SK-N-SH (cell line): ENCODE measurements at regions not wholly inside any gene's neighbourhood (a gene's known extent, or its start where the extent isn't known, plus 50 kb on each side); places are given as distances from the start of the nearest gene placed in this dataset.

Experiments used
- CTCF ChIA-PET: fragments of 300-600, 350-600 bp; formaldehyde crosslinking; extraction: SDS; loops from one replicate; lab custom pipeline; 2021; lab: Yijun Ruan, JAX
- POLR2A ChIA-PET: fragments of 350-600 bp; sonication (Branson Sonifier 250); formaldehyde crosslinking; extraction: SDS; loops from one replicate; lab custom pipeline; 2020; ENCODE audit warnings: antibody characterized with exemption, inconsistent platforms; lab: Yijun Ruan, JAX
- DNase-seq: peaks from one replicate; pipeline ENCODE4 v3.0.0; 2012
- H2AFZ ChIP-seq: fragments of 200-600 bp; sonication (generic); 2 replicates; pipeline ENCODE4 v1.8.1; 2016; ENCODE audit warnings: antibody characterized with exemption, mild to moderate bottlenecking, low read depth
- H3F3A ChIP-seq: fragments of 200-600 bp; sonication (generic); replicated peaks from 2 replicates; pipeline ENCODE3; 2016; ENCODE audit warnings: antibody characterized with exemption, mild to moderate bottlenecking; ENCODE audit not compliant: insufficient read depth
- H3K27ac ChIP-seq, 2 experiments: fragments of 200-500 bp in 1 of 2; fragments of 200-600 bp in 1 of 2; sonication (Bioruptor generic) in 1 of 2; sonication (generic), shearing (Covaris generic) in 1 of 2; 2 replicates each; pipeline versions ENCODE4 v1.5.1 to v1.6.1; 2014 to 2016; ENCODE audit warnings: low read depth in 2 of 2, inconsistent platforms in 1 of 2, low read length in 1 of 2, mild to moderate bottlenecking in 1 of 2, mixed read lengths in 1 of 2
- H3K27me3 ChIP-seq: fragments of 200-600 bp; sonication (generic), shearing (Covaris generic); 2 replicates; pipeline ENCODE4 v1.6.1; 2016; ENCODE audit warnings: mixed run types; ENCODE audit not compliant: insufficient read depth
- H3K36me3 ChIP-seq, 2 experiments: fragments of 200-500 bp in 1 of 2; fragments of 200-600 bp in 1 of 2; sonication (Bioruptor generic) in 1 of 2; sonication (generic) in 1 of 2; replicated peaks in 1 of 2; 2 replicates each; pipeline versions ENCODE3 to v1.5.1; 2014 to 2016; ENCODE audit warnings: low read length in 1 of 2, mild to moderate bottlenecking in 1 of 2; ENCODE audit not compliant: insufficient read depth in 2 of 2, control insufficient read depth in 1 of 2
- H3K4me1 ChIP-seq, 2 experiments: fragments of 200-500 bp in 1 of 2; fragments of 200-600 bp in 1 of 2; sonication (Bioruptor generic) in 1 of 2; sonication (generic), shearing (Covaris generic) in 1 of 2; 2 replicates each; pipeline versions ENCODE4 v1.5.1 to v1.6.1; 2014 to 2016; ENCODE audit warnings: low read depth in 1 of 2, low read length in 1 of 2, mixed run types in 1 of 2; ENCODE audit not compliant: insufficient read depth in 2 of 2, control insufficient read depth in 1 of 2
- H3K4me2 ChIP-seq: fragments of 200-600 bp; sonication (generic), shearing (Covaris generic); 2 replicates; pipeline ENCODE4 v1.6.1; 2017; ENCODE audit warnings: mixed run types
- H3K4me3 ChIP-seq, 2 experiments: fragments of 200-500 bp in 1 of 2; fragments of 200-600 bp in 1 of 2; sonication (Bioruptor generic) in 1 of 2; sonication (generic), shearing (Covaris generic) in 1 of 2; 2 replicates each; pipeline versions ENCODE4 v1.5.1 to v1.8.1; 2014 to 2016; ENCODE audit warnings: low read depth in 2 of 2, inconsistent platforms in 1 of 2, low read length in 1 of 2, mild to moderate bottlenecking in 1 of 2, mixed read lengths in 1 of 2, moderate library complexity in 1 of 2
- H3K79me2 ChIP-seq: fragments of 200-600 bp; sonication (generic); 2 replicates; pipeline ENCODE4 v1.8.1; 2017; ENCODE audit warnings: mild to moderate bottlenecking; ENCODE audit not compliant: insufficient read depth
- H3K9ac ChIP-seq: fragments of 200-600 bp; sonication (generic); 2 replicates; pipeline ENCODE4 v1.6.1; 2017; ENCODE audit warnings: mixed run types
- H3K9me2 ChIP-seq: fragments of 200-600 bp; sonication (generic); 2 replicates; pipeline ENCODE4 v1.6.1; 2017; ENCODE audit warnings: mixed run types
- H3K9me3 ChIP-seq: fragments of 200-600 bp; sonication (generic); 2 replicates; pipeline ENCODE4 v1.6.1; 2017; ENCODE audit warnings: mixed run types, mild to moderate bottlenecking, moderate library complexity
- H4K20me1 ChIP-seq: fragments of 200-600 bp; sonication (generic); 2 replicates; pipeline ENCODE4 v1.6.1; 2017; ENCODE audit warnings: mild to moderate bottlenecking, mixed run types; ENCODE audit not compliant: insufficient read depth
- CTCF ChIP-seq: fragments of 200-600 bp; sonication (generic); IDR thresholded peaks from 2 replicates; pipeline ENCODE4 v1.6.1; 2017; ENCODE audit warnings: antibody characterized with exemption, mild to moderate bottlenecking, moderate library complexity
- MXI1 ChIP-seq: IDR thresholded peaks from 2 replicates; pipeline ENCODE4 v1.6.1; 2012; ENCODE audit warnings: mild to moderate bottlenecking, low read depth, low read length, improper control_type of control experiment
- NFIC ChIP-seq: IDR thresholded peaks from 2 replicates; pipeline ENCODE4 v1.4.0; 2012; ENCODE audit warnings: borderline replicate concordance
- RAD21 ChIP-seq: IDR thresholded peaks from 2 replicates; pipeline ENCODE4 v1.6.1; 2012; ENCODE audit warnings: mild to moderate bottlenecking, low read length
- TEAD4 ChIP-seq: IDR thresholded peaks from 2 replicates; pipeline ENCODE4 v1.4.0; 2012; ENCODE audit warnings: mild to moderate bottlenecking, borderline replicate concordance; ENCODE audit not compliant: insufficient read depth
- USF1 ChIP-seq: IDR thresholded peaks from 2 replicates; pipeline ENCODE4 v1.4.0; 2012; ENCODE audit warnings: low read depth, borderline replicate concordance
- YY1 ChIP-seq: IDR thresholded peaks from 2 replicates; pipeline ENCODE4 v1.4.0; 2012; ENCODE audit warnings: low read depth, mild to moderate bottlenecking
- WGBS: methylation state at CpG from one replicate; pipeline ENCODE4 v1.1.6; 2017; ENCODE audit warnings: low lambda C conversion rate; 5-methylcytosine and 5-hydroxymethylcytosine counted together

GRCh38 chr10:71912431-71912830, 51.8 kb upstream of the CHST3 start:
- POLR2A ChIA-PET, result no interaction called here

GRCh38 chr10:71911296-71911953, 52.8 kb upstream of the CHST3 start:
- ChIA-PET CTCF (interaction anchor here (0.8 to 1.1 kb wide), 2 partner anchors 44 to 146 kb away, joined by 3 read pairs; no protein-coding TSS in a partner anchor), POLR2A (no interaction called here)
- Histone ChIP-seq H3K9me2 (no peaks in the 10 kb centered on the region), H3K79me2 (no peaks in the 10 kb centered on the region), H3K4me1 (no peaks in the 10 kb centered on the region), H3F3A (no peaks in the 10 kb centered on the region), H3K4me3 (no peak overlapping the region), H4K20me1 (no peaks in the 10 kb centered on the region), H2AFZ (no peak overlapping the region), H3K9me3 (no peaks in the 10 kb centered on the region), H3K27ac (no peak overlapping the region), H3K27me3 (no peaks in the 10 kb centered on the region), H3K9ac (no peak overlapping the region), H3K36me3 (no peaks in the 10 kb centered on the region), H3K4me2 (no peak overlapping the region)
- DNase-seq, result no peak
- WGBS, result 86% methylated on average over 10 of the region's 10 CpGs
- TF ChIP-seq CTCF (no peak), NFIC (no peak)

More at GRCh38 chr10:71912431-71912830, 51.8 kb upstream of the CHST3 start:
- no peaks in the 10 kb centered on the region for H3K4me1 ChIP-seq
- H3K79me2 ChIP-seq, result no peaks in the 10 kb centered on the region
- H3K9me2 ChIP-seq, result no peaks in the 10 kb centered on the region
- no peak overlapping the region for H3K4me2 ChIP-seq
- DNase-seq, result no peak
- H3K27me3 ChIP-seq, result no peaks in the 10 kb centered on the region
- H3K36me3 ChIP-seq, result no peaks in the 10 kb centered on the region
- CTCF ChIA-PET, result no interaction called here
- no peaks in the 10 kb centered on the region for H3K9me3 ChIP-seq
- H3K9ac ChIP-seq, result no peak overlapping the region
- 100% methylated on average over 2 of the region's 2 CpGs for WGBS
- no peaks in the 10 kb centered on the region for H3F3A ChIP-seq
- H2AFZ ChIP-seq, result no peak overlapping the region
- no peak overlapping the region for H3K27ac ChIP-seq
- H4K20me1 ChIP-seq, result no peaks in the 10 kb centered on the region
- no peak overlapping the region for H3K4me3 ChIP-seq
- TF ChIP-seq USF1 (no peak), MXI1 (no peak), TEAD4 (no peak), CTCF (no peak), YY1 (no peak), RAD21 (no peak)
